ENCODE measurements at regions not wholly inside any gene's neighbourhood (a gene's known extent, or its start where the extent isn't known, plus 50 kb on each side); places are given as distances from the start of the nearest gene placed in this dataset.

DNA sequence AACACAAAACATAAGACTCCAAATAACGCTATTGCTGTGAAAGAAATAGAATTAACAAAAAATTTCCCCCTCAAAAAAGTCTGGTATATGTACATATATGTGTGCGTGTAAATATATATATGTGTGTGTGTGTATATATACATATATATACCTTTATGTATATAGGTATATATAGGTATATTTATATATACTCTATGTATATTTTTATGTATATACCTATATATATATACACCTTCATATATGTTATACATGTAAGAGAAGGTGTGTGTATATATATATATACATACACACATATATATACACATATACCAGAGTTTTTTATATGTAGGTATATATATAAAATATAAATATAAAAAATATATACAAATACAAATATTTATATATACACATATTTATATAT, 199.2 kb downstream of the RAB38 start:
- no peaks in the 10 kb centered on the region for H3K79me2 ChIP-seq (ENCODE audit: control insufficient read depth, low read length)
- H3K27me3 ChIP-seq (ENCODE audit: control insufficient read depth, low read length): no peaks in the 10 kb centered on the region
- no peaks in the 10 kb centered on the region for H3K9me2 ChIP-seq (replicated peaks; ENCODE audit: control insufficient read depth, low read length)
- H3K27ac ChIP-seq (ENCODE audit: low read depth, low read length): no peak overlapping the region
- H3K4me1 ChIP-seq (ENCODE audit: control insufficient read depth, low read length): peaks cover 19% of the 10 kb centered on the region
- H3F3A ChIP-seq (ENCODE audit: control insufficient read depth, insufficient read depth): no peaks in the 10 kb centered on the region; the same call in 1 of the 2 replicates
- TF ChIP-seq, protein P1, sequence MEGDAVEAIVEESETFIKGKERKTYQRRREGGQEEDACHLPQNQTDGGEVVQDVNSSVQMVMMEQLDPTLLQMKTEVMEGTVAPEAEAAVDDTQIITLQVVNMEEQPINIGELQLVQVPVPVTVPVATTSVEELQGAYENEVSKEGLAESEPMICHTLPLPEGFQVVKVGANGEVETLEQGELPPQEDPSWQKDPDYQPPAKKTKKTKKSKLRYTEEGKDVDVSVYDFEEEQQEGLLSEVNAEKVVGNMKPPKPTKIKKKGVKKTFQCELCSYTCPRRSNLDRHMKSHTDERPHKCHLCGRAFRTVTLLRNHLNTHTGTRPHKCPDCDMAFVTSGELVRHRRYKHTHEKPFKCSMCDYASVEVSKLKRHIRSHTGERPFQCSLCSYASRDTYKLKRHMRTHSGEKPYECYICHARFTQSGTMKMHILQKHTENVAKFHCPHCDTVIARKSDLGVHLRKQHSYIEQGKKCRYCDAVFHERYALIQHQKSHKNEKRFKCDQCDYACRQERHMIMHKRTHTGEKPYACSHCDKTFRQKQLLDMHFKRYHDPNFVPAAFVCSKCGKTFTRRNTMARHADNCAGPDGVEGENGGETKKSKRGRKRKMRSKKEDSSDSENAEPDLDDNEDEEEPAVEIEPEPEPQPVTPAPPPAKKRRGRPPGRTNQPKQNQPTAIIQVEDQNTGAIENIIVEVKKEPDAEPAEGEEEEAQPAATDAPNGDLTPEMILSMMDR (IDR thresholded peaks at IDR 0.05; ENCODE audit: low read depth, low read length, poor library complexity, severe bottlenecking): no peak
- no peaks in the 10 kb centered on the region for H4K20me1 ChIP-seq (ENCODE audit: control insufficient read depth, insufficient read depth, low read depth, low read length)
- H3K4me2 ChIP-seq (ENCODE audit: low read length): no peak overlapping the region
- no peaks in the 10 kb centered on the region for H3K9me3 ChIP-seq (ENCODE audit: control insufficient read depth, insufficient read depth, low read length)
- no peaks in the 10 kb centered on the region for H3K36me3 ChIP-seq (ENCODE audit: control insufficient read depth, low read length)
- H3K4me3 ChIP-seq (ENCODE audit: low read length): no peak overlapping the region

GRCh38 chr11:87974797-87975196, 200.4 kb downstream of the RAB38 start:
- no peaks in the 10 kb centered on the region; the same call in 1 of the 2 replicates for H3F3A ChIP-seq (ENCODE audit: control insufficient read depth, insufficient read depth)
- H3K27me3 ChIP-seq (ENCODE audit: control insufficient read depth, low read length): no peaks in the 10 kb centered on the region
- no peaks in the 10 kb centered on the region for H3K9me3 ChIP-seq (ENCODE audit: control insufficient read depth, insufficient read depth, low read length)
- H3K4me2 ChIP-seq (ENCODE audit: low read length): no peak overlapping the region
- H3K79me2 ChIP-seq (ENCODE audit: control insufficient read depth, low read length): no peaks in the 10 kb centered on the region
- H3K27ac ChIP-seq (ENCODE audit: low read depth, low read length): no peak overlapping the region
- no peaks in the 10 kb centered on the region for H4K20me1 ChIP-seq (ENCODE audit: control insufficient read depth, insufficient read depth, low read depth, low read length)
- H3K4me3 ChIP-seq (ENCODE audit: low read length): no peak overlapping the region
- TF ChIP-seq, protein P1 (IDR thresholded peaks at IDR 0.05; ENCODE audit: low read depth, low read length, poor library complexity, severe bottlenecking): no peak
- TF ChIP-seq EZH2phosphoT487 (IDR thresholded peaks at IDR 0.05; ENCODE audit: borderline replicate concordance, low read length): no peak
- H3K36me3 ChIP-seq (ENCODE audit: control insufficient read depth, low read length): no peaks in the 10 kb centered on the region
- no peaks in the 10 kb centered on the region for H3K9me2 ChIP-seq (replicated peaks; ENCODE audit: control insufficient read depth, low read length)
- peaks cover 19% of the 10 kb centered on the region for H3K4me1 ChIP-seq (ENCODE audit: control insufficient read depth, low read length)

DNA sequence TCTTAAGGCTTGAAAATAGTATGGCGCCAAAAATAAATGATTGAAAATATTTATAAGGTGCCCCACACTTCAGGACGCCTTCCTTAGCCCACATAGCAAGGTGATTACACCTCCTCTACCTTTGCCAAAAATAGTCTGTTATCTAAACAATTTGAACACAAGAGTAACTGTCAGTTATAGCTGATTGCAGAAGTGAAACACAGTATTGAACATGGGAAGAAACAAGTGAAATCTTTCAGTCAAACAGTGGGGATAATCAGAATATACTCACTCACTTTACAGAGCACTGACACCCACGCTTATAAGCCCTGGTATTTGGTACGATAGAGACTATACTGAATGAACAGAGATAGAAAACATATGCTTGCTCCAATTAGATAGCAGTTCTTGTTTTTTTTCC, 203.1 kb downstream of the RAB38 start:
- Histone ChIP-seq H3K4me1 (ENCODE audit: control insufficient read depth, low read length) (peaks cover 19% of the 10 kb centered on the region), H3K9me3 (ENCODE audit: control insufficient read depth, insufficient read depth, low read length) (no peaks in the 10 kb centered on the region), H3K4me3 (ENCODE audit: low read length) (peak overlapping the region; percentile 23)

More for the DNA sequence above, 203.1 kb downstream of the RAB38 start:
- Histone ChIP-seq H4K20me1 (ENCODE audit: control insufficient read depth, insufficient read depth, low read depth, low read length) (no peaks in the 10 kb centered on the region), H3K27me3 (ENCODE audit: control insufficient read depth, low read length) (no peaks in the 10 kb centered on the region), H3K36me3 (ENCODE audit: control insufficient read depth, low read length) (no peaks in the 10 kb centered on the region), H3F3A (ENCODE audit: control insufficient read depth, insufficient read depth) (no peaks in the 10 kb centered on the region; the same call in 1 of the 2 replicates), H3K4me2 (ENCODE audit: low read length) (peak overlapping the region; percentile 53), H3K9me2 (replicated peaks; ENCODE audit: control insufficient read depth, low read length) (no peaks in the 10 kb centered on the region), H3K79me2 (ENCODE audit: control insufficient read depth, low read length) (no peaks in the 10 kb centered on the region), H3K27ac (ENCODE audit: low read depth, low read length) (no peak overlapping the region)
- TF ChIP-seq, protein P1 (IDR thresholded peaks at IDR 0.05; ENCODE audit: low read depth, low read length, poor library complexity, severe bottlenecking): no peak
- TF ChIP-seq EZH2phosphoT487 (IDR thresholded peaks at IDR 0.05; ENCODE audit: borderline replicate concordance, low read length): no peak
